Neural cell (in vitro differentiated cells): ENCODE measurements at regions not wholly inside any gene's neighbourhood (a gene's known extent, or its start where the extent isn't known, plus 50 kb on each side); places are given as distances from the start of the nearest gene placed in this dataset.
"Not testable (repeated sequence)": the region's sequence is repeated elsewhere in the genome, so short reads cannot be mapped to it uniquely, and the experiment has no call there.

Source experiments
- H2AFZ ChIP-seq: fragments of 200-600, 300-800 bp; sonication (generic), shearing (Covaris generic); 2 replicates; pipeline ENCODE4 v1.6.0; 2014; ENCODE audit warnings: low read depth, mild to moderate bottlenecking, antibody characterized with exemption, low read length, moderate library complexity
- H3F3A ChIP-seq: fragments of 200-600 bp; shearing (Covaris generic); 2 replicates; pipeline ENCODE4 v1.6.1; 2016; ENCODE audit warnings: mild to moderate bottlenecking, moderate library complexity, mixed read lengths, antibody characterized with exemption, low read length; ENCODE audit not compliant: insufficient read depth, poor library complexity, severe bottlenecking
- H3K27ac ChIP-seq: fragments of 200-600, 300-800 bp; sonication (generic), shearing (Covaris generic); 2 replicates; pipeline ENCODE4 v1.5.1; 2014; ENCODE audit warnings: mild to moderate bottlenecking, low read length, moderate library complexity
- H3K27me3 ChIP-seq: fragments of 300-800, 200-600 bp; sonication (generic), shearing (Covaris generic); 2 replicates; pipeline ENCODE4 v1.6.0; 2014; ENCODE audit warnings: mild to moderate bottlenecking, low read depth, low read length, moderate library complexity; ENCODE audit not compliant: insufficient read depth
- H3K36me3 ChIP-seq: fragments of 300-800, 200-600 bp; sonication (generic), shearing (Covaris generic); 2 replicates; pipeline ENCODE4 v1.5.1; 2014; ENCODE audit warnings: mild to moderate bottlenecking, antibody characterized with exemption, low read length, moderate library complexity; ENCODE audit not compliant: insufficient read depth
- H3K4me2 ChIP-seq: fragments of 300-800, 200-600 bp; sonication (generic), shearing (Covaris generic); 2 replicates; pipeline ENCODE4 v1.6.0; 2014; ENCODE audit warnings: mild to moderate bottlenecking, low read length
- H3K4me3 ChIP-seq: fragments of 300-800, 200-600 bp; sonication (generic), shearing (Covaris generic); 2 replicates; pipeline ENCODE4 v1.5.1; 2014; ENCODE audit warnings: mild to moderate bottlenecking, low read length, moderate library complexity
- H3K79me2 ChIP-seq: fragments of 200-600 bp; shearing (Covaris generic); replicated peaks from 2 replicates; pipeline ENCODE4 v1.6.0; 2014; ENCODE audit warnings: mild to moderate bottlenecking, low read length, moderate library complexity; ENCODE audit not compliant: insufficient read depth
- H3K9ac ChIP-seq: fragments of 300-800, 200-600 bp; sonication (generic), shearing (Covaris generic); 2 replicates; pipeline ENCODE4 v1.6.1; 2016; ENCODE audit warnings: mild to moderate bottlenecking, low read length, mixed read lengths
- H3K9me2 ChIP-seq: fragments of 200-600 bp; shearing (Covaris generic); 2 replicates; pipeline ENCODE4 v1.6.1; 2016; ENCODE audit warnings: mild to moderate bottlenecking, low read length, mixed read lengths; ENCODE audit not compliant: insufficient read depth
- H3K9me3 ChIP-seq: fragments of 200-600, 300-800 bp; sonication (generic), shearing (Covaris generic); 2 replicates; pipeline ENCODE4 v1.6.1; 2016; ENCODE audit warnings: mild to moderate bottlenecking, mixed run types, low read length, moderate library complexity, mixed read lengths
- H4K20me1 ChIP-seq: fragments of 200-600 bp; shearing (Covaris generic); 2 replicates; pipeline ENCODE4 v1.6.1; 2016; ENCODE audit warnings: mild to moderate bottlenecking, mixed run types; ENCODE audit not compliant: insufficient read depth
- EP300 ChIP-seq: fragments of 450-650 bp; conservative IDR thresholded peaks from 2 replicates; pipeline ENCODE4 v1.6.1; 2014; ENCODE audit warnings: antibody characterized with exemption, mild to moderate bottlenecking, moderate library complexity; ENCODE audit not compliant: poor library complexity, severe bottlenecking
- EZH2 ChIP-seq: fragments of 200-600, 300-800 bp; shearing (Covaris generic), sonication (generic); IDR thresholded peaks from 2 replicates; pipeline ENCODE4 v1.6.1; 2014; ENCODE audit warnings: antibody characterized with exemption, low read length, borderline replicate concordance, mild to moderate bottlenecking; ENCODE audit not compliant: insufficient read depth, poor library complexity, severe bottlenecking
- MXI1 ChIP-seq: fragments of 450-650 bp; conservative IDR thresholded peaks from 2 replicates; pipeline ENCODE4 v1.6.1; 2014; ENCODE audit warnings: antibody characterized with exemption, mild to moderate bottlenecking; ENCODE audit not compliant: poor library complexity, severe bottlenecking
- POLR2AphosphoS5 ChIP-seq: IDR thresholded peaks from 2 replicates; pipeline ENCODE4 v1.6.1; 2012
- RAD21 ChIP-seq: fragments of 450-650 bp; conservative IDR thresholded peaks from 2 replicates; pipeline ENCODE4 v1.6.1; 2014; ENCODE audit warnings: antibody characterized with exemption, mild to moderate bottlenecking, moderate library complexity
- SMC3 ChIP-seq: fragments of 450-650 bp; conservative IDR thresholded peaks from 2 replicates; pipeline ENCODE4 v1.6.1; 2014; ENCODE audit warnings: antibody characterized with exemption, mild to moderate bottlenecking, moderate library complexity; ENCODE audit not compliant: poor library complexity
- TAF1 ChIP-seq: IDR thresholded peaks from 2 replicates; pipeline ENCODE4 v1.6.1; 2012; ENCODE audit warnings: low read depth
- TF ChIP-seq, protein P1 (sequence below): IDR thresholded peaks from 2 replicates; pipeline ENCODE4 v1.6.1; 2012; ENCODE audit warnings: borderline replicate concordance
- TF ChIP-seq, protein P2 (sequence below): fragments of 450-650 bp; IDR thresholded peaks from 2 replicates; pipeline ENCODE4 v1.5.1; 2014; ENCODE audit warnings: antibody characterized with exemption, mild to moderate bottlenecking, moderate library complexity; ENCODE audit not compliant: poor library complexity, severe bottlenecking

DNA sequence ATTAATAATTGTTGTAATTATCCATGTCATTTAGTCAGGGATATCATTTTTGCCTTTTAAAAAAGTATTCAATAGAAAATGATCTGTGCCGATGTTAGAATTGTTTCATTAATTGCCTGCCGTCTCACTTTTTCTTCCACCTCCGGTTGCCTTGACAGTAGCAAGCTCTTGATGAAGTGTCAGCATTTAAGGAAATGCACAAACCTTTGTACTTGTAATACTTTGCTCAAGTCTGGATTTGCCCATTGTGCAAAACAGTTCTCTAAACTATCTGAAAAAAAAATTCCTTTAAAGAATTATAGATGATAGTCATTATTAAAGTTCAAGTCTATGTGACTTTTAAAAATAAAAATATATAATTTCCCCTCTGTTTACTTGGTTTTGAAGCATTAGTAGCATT, 619.7 kb downstream of the GATA3 start:
- Histone ChIP-seq H4K20me1 (no peaks in the 10 kb centered on the region), H3K27me3 (no peaks in the 10 kb centered on the region), H3K9ac (no peak overlapping the region), H3K27ac (no peak overlapping the region), H3F3A (no peaks in the 10 kb centered on the region), H3K36me3 (no peaks in the 10 kb centered on the region), H3K4me2 (no peak overlapping the region), H3K9me2 (no peaks in the 10 kb centered on the region), H3K9me3 (no peaks in the 10 kb centered on the region), H3K79me2 (no peaks in the 10 kb centered on the region), H3K4me3 (no peak overlapping the region), H2AFZ (no peak overlapping the region)
- TF ChIP-seq POLR2AphosphoS5 = no peak
- TF ChIP-seq, protein P1, sequence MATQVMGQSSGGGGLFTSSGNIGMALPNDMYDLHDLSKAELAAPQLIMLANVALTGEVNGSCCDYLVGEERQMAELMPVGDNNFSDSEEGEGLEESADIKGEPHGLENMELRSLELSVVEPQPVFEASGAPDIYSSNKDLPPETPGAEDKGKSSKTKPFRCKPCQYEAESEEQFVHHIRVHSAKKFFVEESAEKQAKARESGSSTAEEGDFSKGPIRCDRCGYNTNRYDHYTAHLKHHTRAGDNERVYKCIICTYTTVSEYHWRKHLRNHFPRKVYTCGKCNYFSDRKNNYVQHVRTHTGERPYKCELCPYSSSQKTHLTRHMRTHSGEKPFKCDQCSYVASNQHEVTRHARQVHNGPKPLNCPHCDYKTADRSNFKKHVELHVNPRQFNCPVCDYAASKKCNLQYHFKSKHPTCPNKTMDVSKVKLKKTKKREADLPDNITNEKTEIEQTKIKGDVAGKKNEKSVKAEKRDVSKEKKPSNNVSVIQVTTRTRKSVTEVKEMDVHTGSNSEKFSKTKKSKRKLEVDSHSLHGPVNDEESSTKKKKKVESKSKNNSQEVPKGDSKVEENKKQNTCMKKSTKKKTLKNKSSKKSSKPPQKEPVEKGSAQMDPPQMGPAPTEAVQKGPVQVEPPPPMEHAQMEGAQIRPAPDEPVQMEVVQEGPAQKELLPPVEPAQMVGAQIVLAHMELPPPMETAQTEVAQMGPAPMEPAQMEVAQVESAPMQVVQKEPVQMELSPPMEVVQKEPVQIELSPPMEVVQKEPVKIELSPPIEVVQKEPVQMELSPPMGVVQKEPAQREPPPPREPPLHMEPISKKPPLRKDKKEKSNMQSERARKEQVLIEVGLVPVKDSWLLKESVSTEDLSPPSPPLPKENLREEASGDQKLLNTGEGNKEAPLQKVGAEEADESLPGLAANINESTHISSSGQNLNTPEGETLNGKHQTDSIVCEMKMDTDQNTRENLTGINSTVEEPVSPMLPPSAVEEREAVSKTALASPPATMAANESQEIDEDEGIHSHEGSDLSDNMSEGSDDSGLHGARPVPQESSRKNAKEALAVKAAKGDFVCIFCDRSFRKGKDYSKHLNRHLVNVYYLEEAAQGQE = no peak
- TF ChIP-seq, protein P2, sequence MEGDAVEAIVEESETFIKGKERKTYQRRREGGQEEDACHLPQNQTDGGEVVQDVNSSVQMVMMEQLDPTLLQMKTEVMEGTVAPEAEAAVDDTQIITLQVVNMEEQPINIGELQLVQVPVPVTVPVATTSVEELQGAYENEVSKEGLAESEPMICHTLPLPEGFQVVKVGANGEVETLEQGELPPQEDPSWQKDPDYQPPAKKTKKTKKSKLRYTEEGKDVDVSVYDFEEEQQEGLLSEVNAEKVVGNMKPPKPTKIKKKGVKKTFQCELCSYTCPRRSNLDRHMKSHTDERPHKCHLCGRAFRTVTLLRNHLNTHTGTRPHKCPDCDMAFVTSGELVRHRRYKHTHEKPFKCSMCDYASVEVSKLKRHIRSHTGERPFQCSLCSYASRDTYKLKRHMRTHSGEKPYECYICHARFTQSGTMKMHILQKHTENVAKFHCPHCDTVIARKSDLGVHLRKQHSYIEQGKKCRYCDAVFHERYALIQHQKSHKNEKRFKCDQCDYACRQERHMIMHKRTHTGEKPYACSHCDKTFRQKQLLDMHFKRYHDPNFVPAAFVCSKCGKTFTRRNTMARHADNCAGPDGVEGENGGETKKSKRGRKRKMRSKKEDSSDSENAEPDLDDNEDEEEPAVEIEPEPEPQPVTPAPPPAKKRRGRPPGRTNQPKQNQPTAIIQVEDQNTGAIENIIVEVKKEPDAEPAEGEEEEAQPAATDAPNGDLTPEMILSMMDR = no peak
- no peak for TF ChIP-seq RAD21
- TF ChIP-seq EP300 = no peak
- TF ChIP-seq SMC3 = no peak
- TF ChIP-seq EZH2 = no peak
- TF ChIP-seq MXI1 = no peak
- TF ChIP-seq TAF1 = no peak

DNA sequence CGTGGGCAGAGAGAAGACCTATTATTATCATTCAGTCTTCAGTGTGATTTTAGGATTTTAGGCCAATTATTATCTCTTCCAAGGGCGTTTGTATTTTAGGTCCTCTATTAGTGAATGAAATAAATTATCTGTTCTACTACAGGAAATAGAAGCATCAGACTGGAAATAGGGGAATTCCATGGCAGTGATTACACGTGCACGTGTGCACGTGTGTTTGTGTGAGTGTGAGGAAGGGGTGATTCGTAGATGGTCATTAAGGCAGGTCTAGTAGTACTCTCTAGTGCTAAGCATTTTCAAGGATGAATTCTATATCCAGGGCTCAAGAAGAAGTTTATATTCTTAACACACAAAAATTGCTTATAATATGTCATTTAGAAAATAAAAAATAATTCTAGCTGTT, 623.2 kb downstream of the GATA3 start:
- TF ChIP-seq SMC3 = no peak
- no peak for TF ChIP-seq POLR2AphosphoS5
- TF ChIP-seq, protein P1 = no peak
- no peak for TF ChIP-seq TAF1
- Histone ChIP-seq H3K9me2 (no peaks in the 10 kb centered on the region), H3K27me3 (no peaks in the 10 kb centered on the region), H2AFZ (no peak overlapping the region), H3K27ac (no peak overlapping the region), H3K4me2 (no peak overlapping the region), H4K20me1 (no peaks in the 10 kb centered on the region), H3K9me3 (no peaks in the 10 kb centered on the region), H3K36me3 (no peaks in the 10 kb centered on the region), H3F3A (no peaks in the 10 kb centered on the region), H3K4me3 (no peak overlapping the region), H3K9ac (no peak overlapping the region), H3K79me2 (no peaks in the 10 kb centered on the region)

DNA sequence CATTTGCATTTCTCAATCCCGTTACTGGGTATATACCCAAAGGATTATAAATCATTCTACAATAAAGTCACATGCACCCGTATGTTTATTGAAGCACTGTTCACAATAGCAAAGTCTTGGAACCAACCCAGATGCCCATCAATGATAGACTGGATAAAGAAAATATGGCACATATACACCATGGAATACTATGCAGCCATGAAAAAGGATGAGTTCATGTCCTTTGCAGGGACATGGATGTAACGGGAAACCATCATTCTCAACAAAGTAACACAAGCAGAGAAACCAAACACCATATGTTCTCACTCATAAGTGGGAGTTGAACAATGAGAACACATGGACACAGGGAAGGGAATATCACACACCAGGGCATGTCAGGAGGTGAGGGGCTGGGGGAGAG, 630.4 kb downstream of the GATA3 start:
- not testable (repeated sequence) for H3K4me2 ChIP-seq, H4K20me1 ChIP-seq, H3K9me2 ChIP-seq, H3K4me3 ChIP-seq, H3K79me2 ChIP-seq, H3K9me3 ChIP-seq, H3K36me3 ChIP-seq, H3K27me3 ChIP-seq, H3K27ac ChIP-seq, H3F3A ChIP-seq, H2AFZ ChIP-seq, H3K9ac ChIP-seq
